Loucy (cell line): ENCODE measurements at regions not wholly inside any gene's neighbourhood (a gene's known extent, or its start where the extent isn't known, plus 50 kb on each side); places are given as distances from the start of the nearest gene placed in this dataset.

Source experiments
- H2AFZ ChIP-seq: fragments of 200-600 bp; sonication (generic); 2 replicates; pipeline ENCODE4 v1.6.0; 2016; ENCODE audit warnings: antibody characterized with exemption, mild to moderate bottlenecking, low read length, moderate library complexity
- H3F3A ChIP-seq: fragments of 200-600 bp; 2 replicates; pipeline ENCODE4 v1.6.0; 2016; ENCODE audit warnings: antibody characterized with exemption, low read depth, mild to moderate bottlenecking
- H3K27me3 ChIP-seq: fragments of 200-600 bp; sonication (generic); 2 replicates; pipeline ENCODE4 v1.6.1; 2014; ENCODE audit warnings: low read length, mild to moderate bottlenecking; ENCODE audit not compliant: insufficient read depth, poor library complexity, severe bottlenecking
- H3K36me3 ChIP-seq: fragments of 200-600 bp; sonication (generic); 2 replicates; pipeline ENCODE4 v1.6.1; 2016; ENCODE audit warnings: low read length; ENCODE audit not compliant: insufficient read depth
- H3K4me1 ChIP-seq: fragments of 200-600 bp; sonication (generic); 2 replicates; pipeline ENCODE4 v1.5.1; 2014; ENCODE audit warnings: low read length, mild to moderate bottlenecking; ENCODE audit not compliant: insufficient read depth, poor library complexity, severe bottlenecking
- H3K4me2 ChIP-seq: fragments of 200-600 bp; sonication (generic); 2 replicates; pipeline ENCODE4 v1.6.0; 2014; ENCODE audit warnings: antibody characterized with exemption, low read length, low read depth, mild to moderate bottlenecking; ENCODE audit not compliant: poor library complexity, severe bottlenecking
- H3K4me3 ChIP-seq: fragments of 200-600 bp; sonication (generic); 2 replicates; pipeline ENCODE4 v1.5.1; 2014; ENCODE audit warnings: low read length, mild to moderate bottlenecking, mixed read lengths; ENCODE audit not compliant: poor library complexity, severe bottlenecking
- H3K79me2 ChIP-seq: fragments of 200-600 bp; sonication (generic); 2 replicates; pipeline ENCODE4 v1.6.1; 2014; ENCODE audit warnings: low read length; ENCODE audit not compliant: insufficient read depth
- H3K9ac ChIP-seq: fragments of 200-600 bp; sonication (generic); 2 replicates; pipeline ENCODE4 v1.6.0; 2014; ENCODE audit warnings: mild to moderate bottlenecking, low read depth, low read length, moderate library complexity; ENCODE audit not compliant: poor library complexity, severe bottlenecking
- H3K9me2 ChIP-seq: fragments of 200-600 bp; sonication (generic); replicated peaks from 2 replicates; pipeline ENCODE4 v1.6.1; 2016; ENCODE audit warnings: low read depth, low read length, mixed read lengths
- H3K9me3 ChIP-seq: fragments of 200-600 bp; sonication (generic); 2 replicates; pipeline ENCODE4 v1.6.1; 2014; ENCODE audit warnings: mild to moderate bottlenecking, antibody characterized with exemption, low read length, low read depth; ENCODE audit not compliant: insufficient read depth
- H4K20me1 ChIP-seq: fragments of 200-600 bp; sonication (generic); 2 replicates; pipeline ENCODE4 v1.6.0; 2014; ENCODE audit warnings: antibody characterized with exemption, low read length, mild to moderate bottlenecking; ENCODE audit not compliant: insufficient read depth, poor library complexity, severe bottlenecking
- EZH2phosphoT487 ChIP-seq: fragments of 200-600 bp; IDR thresholded peaks from 2 replicates; pipeline ENCODE4 v1.6.1; 2018; ENCODE audit warnings: antibody characterized with exemption, mild to moderate bottlenecking, moderate library complexity, borderline replicate concordance
- TF ChIP-seq, protein P1 (sequence below): fragments of 200-600 bp; sonication (generic); conservative IDR thresholded peaks from 2 replicates; pipeline ENCODE4 v1.5.1; 2014; ENCODE audit warnings: mild to moderate bottlenecking, antibody characterized with exemption, low read length

DNA sequence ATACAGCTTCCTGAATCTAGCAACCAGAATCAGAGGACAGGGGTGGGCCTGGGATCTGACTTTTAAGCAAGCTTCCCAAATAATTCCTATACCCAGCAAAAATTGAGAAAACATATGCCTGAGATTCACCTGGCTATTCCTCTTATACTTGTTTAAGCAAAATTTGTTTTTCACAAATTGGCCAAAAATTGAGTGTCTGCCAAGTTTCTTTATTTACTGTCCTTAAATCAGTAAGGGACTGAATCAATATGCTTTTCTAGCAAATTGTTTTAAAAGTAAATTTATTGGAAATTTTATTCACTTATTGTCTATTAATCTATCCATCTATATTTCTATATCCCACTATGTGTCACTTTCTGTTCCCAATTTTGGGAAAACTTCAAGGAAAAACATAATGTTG is 337.0 kb upstream of the ZNF804A start:
- no peak overlapping the region for H3K4me3 ChIP-seq
- H3K4me1 ChIP-seq: no peaks in the 10 kb centered on the region
- H2AFZ ChIP-seq: no peak overlapping the region
- H3K36me3 ChIP-seq: no peaks in the 10 kb centered on the region
- H3K9me2 ChIP-seq: no peaks in the 10 kb centered on the region
- no peak overlapping the region for H3K9ac ChIP-seq
- no peaks in the 10 kb centered on the region for H4K20me1 ChIP-seq
- H3K9me3 ChIP-seq: no peaks in the 10 kb centered on the region
- H3F3A ChIP-seq: no peaks in the 10 kb centered on the region
- no peaks in the 10 kb centered on the region for H3K79me2 ChIP-seq
- no peak overlapping the region for H3K4me2 ChIP-seq
- no peak for TF ChIP-seq EZH2phosphoT487
- TF ChIP-seq, protein P1, sequence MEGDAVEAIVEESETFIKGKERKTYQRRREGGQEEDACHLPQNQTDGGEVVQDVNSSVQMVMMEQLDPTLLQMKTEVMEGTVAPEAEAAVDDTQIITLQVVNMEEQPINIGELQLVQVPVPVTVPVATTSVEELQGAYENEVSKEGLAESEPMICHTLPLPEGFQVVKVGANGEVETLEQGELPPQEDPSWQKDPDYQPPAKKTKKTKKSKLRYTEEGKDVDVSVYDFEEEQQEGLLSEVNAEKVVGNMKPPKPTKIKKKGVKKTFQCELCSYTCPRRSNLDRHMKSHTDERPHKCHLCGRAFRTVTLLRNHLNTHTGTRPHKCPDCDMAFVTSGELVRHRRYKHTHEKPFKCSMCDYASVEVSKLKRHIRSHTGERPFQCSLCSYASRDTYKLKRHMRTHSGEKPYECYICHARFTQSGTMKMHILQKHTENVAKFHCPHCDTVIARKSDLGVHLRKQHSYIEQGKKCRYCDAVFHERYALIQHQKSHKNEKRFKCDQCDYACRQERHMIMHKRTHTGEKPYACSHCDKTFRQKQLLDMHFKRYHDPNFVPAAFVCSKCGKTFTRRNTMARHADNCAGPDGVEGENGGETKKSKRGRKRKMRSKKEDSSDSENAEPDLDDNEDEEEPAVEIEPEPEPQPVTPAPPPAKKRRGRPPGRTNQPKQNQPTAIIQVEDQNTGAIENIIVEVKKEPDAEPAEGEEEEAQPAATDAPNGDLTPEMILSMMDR: no peak
- H3K27me3 ChIP-seq: no peaks in the 10 kb centered on the region

- TF ChIP-seq, protein P1: no peak
- H3K9me3 ChIP-seq: no peaks in the 10 kb centered on the region
- no peaks in the 10 kb centered on the region for H3K27me3 ChIP-seq
- no peaks in the 10 kb centered on the region for H3K4me1 ChIP-seq
- H4K20me1 ChIP-seq: no peaks in the 10 kb centered on the region
- no peaks in the 10 kb centered on the region for H3K9me2 ChIP-seq
- no peak overlapping the region for H3K4me2 ChIP-seq
- H3K4me3 ChIP-seq: no peak overlapping the region
- H3K36me3 ChIP-seq: no peaks in the 10 kb centered on the region
- no peak overlapping the region for H3K9ac ChIP-seq
- no peak overlapping the region for H2AFZ ChIP-seq
- H3K79me2 ChIP-seq: no peaks in the 10 kb centered on the region
- H3F3A ChIP-seq: no peaks in the 10 kb centered on the region
Measured at GRCh38 chr2:184261818-184262217, 336.5 kb upstream of the ZNF804A start.

GRCh38 chr2:184268900-184269477 is 329.3 kb upstream of the ZNF804A start:
- H2AFZ ChIP-seq: no peak overlapping the region

More at GRCh38 chr2:184268900-184269477, 329.3 kb upstream of the ZNF804A start:
- Histone ChIP-seq H3K4me1 (no peaks in the 10 kb centered on the region), H3K4me2 (no peak overlapping the region), H3K36me3 (no peaks in the 10 kb centered on the region), H3K79me2 (no peaks in the 10 kb centered on the region), H3K9me2 (no peaks in the 10 kb centered on the region), H3F3A (no peaks in the 10 kb centered on the region), H3K27me3 (no peaks in the 10 kb centered on the region), H3K9me3 (no peaks in the 10 kb centered on the region), H4K20me1 (no peaks in the 10 kb centered on the region), H3K9ac (no peak overlapping the region), H3K4me3 (no peak overlapping the region)
- no peak for TF ChIP-seq EZH2phosphoT487
- TF ChIP-seq, protein P1: no peak
